Keratinocyte (primary cell): ENCODE measurements at regions not wholly inside any gene's neighbourhood (a gene's known extent, or its start where the extent isn't known, plus 50 kb on each side); places are given as distances from the start of the nearest gene placed in this dataset.

Experiments used
- DNase-seq: peaks from one replicate; pipeline ENCODE4 v3.0.0-alpha.2; 2011; ENCODE audit warnings: low read depth, missing footprints, low spot score
- FAIRE-seq: peaks from 2 replicates; lab custom pipeline; 2011; peaks lifted over from hg19 to GRCh38; lab: Jason Lieb, UNC
- H2AFZ ChIP-seq: 2 replicates; pipeline ENCODE4 v1.6.0; 2012; ENCODE audit warnings: low read length, control low read depth, inconsistent platforms; ENCODE audit not compliant: control insufficient read depth
- H3K27ac ChIP-seq: 2 replicates; pipeline ENCODE4 v1.5.1; 2011; ENCODE audit warnings: low read length; ENCODE audit not compliant: control insufficient read depth, insufficient read depth
- H3K27me3 ChIP-seq: 3 replicates; pipeline ENCODE4 v1.6.0; 2011; ENCODE audit warnings: low read length; ENCODE audit not compliant: control insufficient read depth, insufficient read depth; ENCODE audit errors: extremely low read depth
- H3K36me3 ChIP-seq, 2 experiments: 2 replicates in 1 of 2; 3 replicates in 1 of 2; pipeline ENCODE4 v1.5.1; 2011; ENCODE audit warnings: low read length in 2 of 2, mild to moderate bottlenecking in 1 of 2; ENCODE audit not compliant: control insufficient read depth in 2 of 2, insufficient read depth in 2 of 2; ENCODE audit errors: extremely low read depth in 1 of 2
- H3K4me1 ChIP-seq: 3 replicates; pipeline ENCODE4 v1.5.1; 2011; ENCODE audit warnings: low read length; ENCODE audit not compliant: control insufficient read depth, insufficient read depth; ENCODE audit errors: extremely low read depth
- H3K4me2 ChIP-seq: 3 replicates; pipeline ENCODE4 v1.6.0; 2011; ENCODE audit warnings: low read depth, low read length; ENCODE audit not compliant: control insufficient read depth, insufficient read depth; ENCODE audit errors: extremely low read depth
- H3K4me3 ChIP-seq, 3 experiments: fragments of 200-600 bp in 1 of 3; sonication (generic) in 1 of 3; 2 replicates in 2 of 3; 3 replicates in 1 of 3; pipeline ENCODE4 v1.5.1; 2011 to 2016; ENCODE audit warnings: low read length in 3 of 3, mild to moderate bottlenecking in 3 of 3, control low read depth in 2 of 3, inconsistent platforms in 1 of 3, low read depth in 1 of 3, mixed read lengths in 1 of 3, mixed run types in 1 of 3, moderate library complexity in 1 of 3; ENCODE audit not compliant: control insufficient read depth in 2 of 3, insufficient read depth in 2 of 3; ENCODE audit errors: extremely low read depth in 1 of 3
- H3K79me2 ChIP-seq: 2 replicates; pipeline ENCODE4 v1.6.0; 2012; ENCODE audit warnings: low read length; ENCODE audit not compliant: control insufficient read depth, insufficient read depth
- H3K9ac ChIP-seq: 3 replicates; pipeline ENCODE4 v1.6.0; 2011; ENCODE audit warnings: low read length; ENCODE audit not compliant: control insufficient read depth, insufficient read depth; ENCODE audit errors: extremely low read depth
- H3K9me1 ChIP-seq: 3 replicates; pipeline ENCODE4 v1.6.0; 2011; ENCODE audit warnings: low read length; ENCODE audit not compliant: control insufficient read depth, insufficient read depth; ENCODE audit errors: extremely low read depth
- H3K9me3 ChIP-seq: 2 replicates; pipeline ENCODE4 v1.5.1; 2012; ENCODE audit warnings: low read depth, low read length; ENCODE audit not compliant: control insufficient read depth
- H4K20me1 ChIP-seq: 3 replicates; pipeline ENCODE4 v1.6.0; 2011; ENCODE audit warnings: low read length; ENCODE audit not compliant: control insufficient read depth, insufficient read depth; ENCODE audit errors: extremely low read depth
- EZH2 ChIP-seq: IDR thresholded peaks from one replicate; pipeline ENCODE4 v1.6.1; 2012; ENCODE audit warnings: inconsistent platforms, mild to moderate bottlenecking, low read length, moderate library complexity
- dilution Hi-C: fragments of 300-500 bp; cut with MboI; formaldehyde crosslinking; loops from one replicate; pipeline ENCODE4 v1.7.0; 2020; ENCODE audit warnings: low sequenced_read_pairs; ENCODE audit not compliant: extremely low pct_ligation_motif_present
- TF ChIP-seq, protein P1 (sequence below), 3 experiments: IDR thresholded peaks in 1 of 3; conservative IDR thresholded peaks in 1 of 3; optimal IDR thresholded peaks in 1 of 3; 2 replicates in 2 of 3; 3 replicates in 1 of 3; pipeline versions ENCODE3 to v1.5.1; 2011; ENCODE audit warnings: low read length in 3 of 3, mild to moderate bottlenecking in 3 of 3, moderate library complexity in 2 of 3, control low read depth in 1 of 3, inconsistent platforms in 1 of 3; ENCODE audit not compliant: insufficient read depth in 2 of 3; ENCODE audit errors: extremely low read depth in 1 of 3

DNA sequence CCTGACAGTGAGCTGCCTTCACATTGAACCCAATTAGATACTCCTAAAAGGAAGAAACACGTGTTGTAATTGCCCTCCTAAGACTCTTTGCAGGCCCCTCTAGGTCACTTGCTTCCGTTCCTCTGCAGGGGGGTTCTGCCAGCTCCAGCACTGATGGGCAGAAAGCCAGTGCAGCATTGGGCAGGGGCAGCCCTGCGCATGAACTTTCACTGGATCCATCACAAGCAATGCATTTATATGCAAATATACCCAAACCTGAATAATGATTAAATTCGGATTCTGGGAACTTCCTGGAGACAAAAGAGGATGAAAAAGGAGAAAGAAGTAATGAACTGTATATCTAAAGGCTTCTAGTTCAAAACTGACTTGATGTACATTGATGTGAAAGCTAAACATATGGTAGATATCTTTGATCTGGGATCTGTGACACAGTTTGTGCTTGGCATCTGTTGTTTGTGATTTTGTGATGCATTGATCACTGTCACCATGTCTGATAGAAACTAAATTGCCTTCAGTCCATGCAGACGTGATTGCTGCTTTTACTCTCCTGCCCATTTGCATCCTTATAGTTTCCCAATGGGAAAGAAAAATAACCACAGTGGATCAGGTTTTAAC, 313.4 kb downstream of the DEPDC1B start:
- FAIRE-seq, result no peak
- Histone ChIP-seq H3K4me3 (no peak overlapping the region), H3K9me1 (no peaks in the 10 kb centered on the region), H3K27me3 (peaks cover 3% of the 10 kb centered on the region), H2AFZ (no peak overlapping the region), H3K27ac (no peak overlapping the region), H3K9me3 (no peaks in the 10 kb centered on the region), H3K4me2 (no peak overlapping the region), H3K79me2 (no peaks in the 10 kb centered on the region), H4K20me1 (no peaks in the 10 kb centered on the region), H3K36me3 (no peaks in the 10 kb centered on the region), H3K4me1 (no peaks in the 10 kb centered on the region), H3K9ac (no peak overlapping the region)
- dilution Hi-C loops, result no loop called here
- no peak for DNase-seq
- TF ChIP-seq EZH2, result no peak
- TF ChIP-seq, protein P1, sequence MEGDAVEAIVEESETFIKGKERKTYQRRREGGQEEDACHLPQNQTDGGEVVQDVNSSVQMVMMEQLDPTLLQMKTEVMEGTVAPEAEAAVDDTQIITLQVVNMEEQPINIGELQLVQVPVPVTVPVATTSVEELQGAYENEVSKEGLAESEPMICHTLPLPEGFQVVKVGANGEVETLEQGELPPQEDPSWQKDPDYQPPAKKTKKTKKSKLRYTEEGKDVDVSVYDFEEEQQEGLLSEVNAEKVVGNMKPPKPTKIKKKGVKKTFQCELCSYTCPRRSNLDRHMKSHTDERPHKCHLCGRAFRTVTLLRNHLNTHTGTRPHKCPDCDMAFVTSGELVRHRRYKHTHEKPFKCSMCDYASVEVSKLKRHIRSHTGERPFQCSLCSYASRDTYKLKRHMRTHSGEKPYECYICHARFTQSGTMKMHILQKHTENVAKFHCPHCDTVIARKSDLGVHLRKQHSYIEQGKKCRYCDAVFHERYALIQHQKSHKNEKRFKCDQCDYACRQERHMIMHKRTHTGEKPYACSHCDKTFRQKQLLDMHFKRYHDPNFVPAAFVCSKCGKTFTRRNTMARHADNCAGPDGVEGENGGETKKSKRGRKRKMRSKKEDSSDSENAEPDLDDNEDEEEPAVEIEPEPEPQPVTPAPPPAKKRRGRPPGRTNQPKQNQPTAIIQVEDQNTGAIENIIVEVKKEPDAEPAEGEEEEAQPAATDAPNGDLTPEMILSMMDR (optimal IDR thresholded peaks at IDR 0.05 in 1 of 3, IDR thresholded peaks at IDR 0.05 in 1 of 3, conservative IDR thresholded peaks at IDR 0.05 in 1 of 3; ENCODE audit: extremely low read depth in 1 of 3, insufficient read depth in 2 of 3, low read length in 3 of 3), result no peak

DNA sequence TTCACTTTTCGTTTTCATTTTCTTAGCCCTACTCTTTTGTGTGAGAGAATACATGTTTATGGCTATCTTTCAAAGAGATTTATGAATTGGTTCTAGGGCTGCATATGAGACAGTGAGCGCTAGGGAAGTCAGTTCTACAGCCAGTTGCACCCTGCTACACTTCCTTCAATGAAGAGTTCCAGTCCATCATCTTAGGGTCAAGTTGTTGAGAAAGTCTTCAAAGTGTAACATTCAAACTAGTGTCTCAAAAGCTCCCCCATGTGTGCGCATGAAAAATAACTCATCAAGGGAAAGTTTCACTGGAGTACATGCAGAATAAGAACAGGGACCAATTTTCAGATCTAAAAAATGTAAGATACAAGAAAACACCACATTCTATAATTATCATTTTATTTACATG, 317.2 kb downstream of the DEPDC1B start:
- Histone ChIP-seq H3K36me3 (no peaks in the 10 kb centered on the region), H3K9ac (no peak overlapping the region), H3K4me3 (no peak overlapping the region), H3K9me1 (no peaks in the 10 kb centered on the region), H4K20me1 (no peaks in the 10 kb centered on the region), H3K4me2 (no peak overlapping the region), H3K27ac (no peak overlapping the region), H3K27me3 (no peaks in the 10 kb centered on the region), H3K9me3 (no peaks in the 10 kb centered on the region), H2AFZ (no peak overlapping the region), H3K4me1 (no peaks in the 10 kb centered on the region), H3K79me2 (no peaks in the 10 kb centered on the region)
- FAIRE-seq (peak; percentile 26), DNase-seq (no peak)
- dilution Hi-C loops, result no loop called here
- TF ChIP-seq EZH2, result no peak
- TF ChIP-seq, protein P1 (optimal IDR thresholded peaks at IDR 0.05 in 1 of 3, IDR thresholded peaks at IDR 0.05 in 1 of 3, conservative IDR thresholded peaks at IDR 0.05 in 1 of 3; ENCODE audit: extremely low read depth in 1 of 3, insufficient read depth in 2 of 3, low read length in 3 of 3), result peak in 1 of 3 experiments; percentile 25
